NCI-H82 (cell line): ENCODE measurements at regions not wholly inside any gene's neighbourhood (a gene's known extent, or its start where the extent isn't known, plus 50 kb on each side); places are given as distances from the start of the nearest gene placed in this dataset.

Experiments used
- DNase-seq: peaks from one replicate; lab custom pipeline; 2025; lab: John Stamatoyannopoulos, UW

DNA sequence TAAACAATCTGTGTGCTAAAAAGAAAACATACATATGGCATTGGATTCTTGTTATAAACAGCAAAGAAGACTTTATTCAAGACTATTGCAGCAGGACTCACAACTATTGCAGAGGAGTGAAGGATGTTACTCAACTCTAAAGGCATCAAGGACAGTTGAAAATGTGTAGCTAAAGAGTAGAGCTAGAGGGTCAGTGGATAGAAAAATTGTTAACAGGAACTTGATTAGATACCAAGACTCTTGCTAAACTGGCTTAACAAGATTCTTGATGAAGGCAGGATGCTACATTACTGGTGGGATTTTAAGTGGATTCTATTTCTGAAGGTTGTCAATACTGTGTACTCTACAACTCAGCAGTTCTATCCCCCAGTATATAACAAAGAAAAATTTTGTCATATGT is 1183.3 kb downstream of the SLITRK1 start:
- no peak for DNase-seq

GRCh38 chr13:82698383-82698782 is 1183.9 kb downstream of the SLITRK1 start:
- DNase-seq: no peak

GRCh38 chr13:82693607-82694006 is 1188.7 kb downstream of the SLITRK1 start:
- no peak for DNase-seq

DNA sequence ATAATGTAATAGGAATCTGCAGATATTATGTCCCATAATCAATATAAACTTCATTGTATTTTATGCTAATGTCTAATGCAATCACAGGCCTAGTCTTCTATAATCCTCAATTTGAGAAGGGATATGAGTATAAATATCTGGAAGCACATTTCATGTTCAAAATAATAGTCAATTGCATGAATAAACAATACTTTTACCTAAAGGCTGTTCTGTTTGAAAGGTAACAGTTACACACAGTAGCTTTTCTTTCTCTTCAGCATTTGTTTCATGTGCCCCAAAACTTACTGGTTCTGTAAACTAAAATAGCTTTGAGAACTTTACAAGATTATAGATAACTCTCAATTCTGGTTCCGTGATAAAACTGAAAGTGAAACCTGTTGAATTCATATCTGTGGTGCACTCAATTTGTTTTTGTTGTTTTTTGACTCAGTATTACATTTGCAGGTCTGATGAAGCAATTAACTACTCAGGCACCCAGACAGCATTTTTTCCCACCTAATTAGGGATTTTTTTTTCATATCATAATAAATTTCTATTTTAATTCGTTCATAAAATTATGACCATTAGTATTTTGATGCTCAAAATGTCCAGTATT is 1193.8 kb downstream of the SLITRK1 start:
- no peak for DNase-seq

GRCh38 chr13:82687884-82688283 is 1194.4 kb downstream of the SLITRK1 start:
- DNase-seq: no peak

DNA sequence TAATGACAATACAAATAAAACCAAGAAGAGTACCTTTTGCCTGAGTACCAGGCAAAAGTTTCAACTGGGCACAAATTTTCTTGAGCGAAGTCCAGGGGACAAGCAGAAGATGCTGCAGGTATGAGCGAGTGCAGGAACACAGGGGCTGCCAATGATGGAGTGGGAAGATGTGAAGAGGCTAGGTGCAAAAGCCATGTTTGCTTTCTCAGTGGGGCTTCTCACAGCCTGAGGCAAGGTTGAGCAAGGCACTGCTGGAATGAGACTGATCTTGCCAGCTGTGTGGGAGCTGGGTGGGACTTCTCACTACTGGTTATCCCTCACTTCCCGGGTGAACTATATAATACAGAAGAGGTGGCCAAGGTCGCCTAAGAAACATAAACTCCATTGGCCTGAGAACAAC is 1200.7 kb downstream of the SLITRK1 start:
- DNase-seq: no peak

DNA sequence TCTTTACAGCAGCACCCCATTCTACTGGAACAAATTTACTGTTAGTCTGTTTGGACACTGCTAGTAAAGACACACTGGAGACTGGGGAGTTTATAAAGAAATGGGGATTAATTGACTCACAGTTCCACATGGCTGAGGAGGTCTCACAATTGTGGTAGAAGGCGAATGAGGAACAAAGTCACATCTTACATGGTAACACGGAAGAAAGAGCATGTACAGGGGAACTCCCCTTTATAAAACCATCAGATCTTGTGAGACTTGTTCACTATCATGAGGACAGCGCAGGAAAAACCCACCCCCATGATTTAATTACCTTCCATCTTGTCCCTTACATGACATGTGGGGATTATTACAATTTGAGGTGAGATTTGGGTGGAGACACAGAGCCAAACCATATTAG is 1204.2 kb downstream of the SLITRK1 start:
- DNase-seq: no peak

DNA sequence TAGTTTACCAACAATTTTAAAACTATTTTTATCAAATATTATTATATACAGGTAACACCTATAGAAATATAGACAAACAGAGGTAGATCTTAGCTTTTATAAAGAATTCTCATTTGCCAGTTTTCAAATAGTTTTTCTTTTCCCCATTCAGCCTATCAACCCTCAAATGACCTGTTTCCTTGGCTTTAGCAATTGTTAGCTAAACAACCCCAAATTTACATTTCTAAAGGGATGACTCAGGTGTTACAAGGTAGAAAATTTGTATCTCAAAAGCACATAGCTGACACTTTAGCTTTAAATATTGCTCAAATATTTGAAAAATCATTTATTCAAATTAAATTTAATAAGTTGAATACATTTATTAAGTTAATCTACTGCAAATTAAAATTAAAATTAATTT is 1207.2 kb downstream of the SLITRK1 start:
- no peak for DNase-seq

DNA sequence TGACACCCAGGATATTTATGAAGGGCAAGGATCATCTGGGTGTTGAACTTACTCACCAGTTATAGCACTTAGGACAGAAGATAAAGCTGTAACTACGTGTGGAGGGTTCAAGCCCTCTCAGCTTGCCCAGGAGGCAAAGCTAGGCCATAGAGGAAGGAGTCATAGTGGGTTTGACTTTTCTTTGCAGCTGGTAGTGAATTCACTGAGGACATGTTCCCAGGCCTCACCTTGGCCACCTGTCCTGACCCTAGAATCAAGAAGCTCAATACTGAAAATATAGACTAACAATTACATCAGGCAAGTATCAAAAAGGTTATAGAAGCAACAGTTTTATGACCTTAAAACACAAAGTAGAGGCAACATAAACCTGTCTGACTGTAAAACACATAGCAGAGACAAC is 1207.7 kb downstream of the SLITRK1 start:
- DNase-seq: no peak

DNA sequence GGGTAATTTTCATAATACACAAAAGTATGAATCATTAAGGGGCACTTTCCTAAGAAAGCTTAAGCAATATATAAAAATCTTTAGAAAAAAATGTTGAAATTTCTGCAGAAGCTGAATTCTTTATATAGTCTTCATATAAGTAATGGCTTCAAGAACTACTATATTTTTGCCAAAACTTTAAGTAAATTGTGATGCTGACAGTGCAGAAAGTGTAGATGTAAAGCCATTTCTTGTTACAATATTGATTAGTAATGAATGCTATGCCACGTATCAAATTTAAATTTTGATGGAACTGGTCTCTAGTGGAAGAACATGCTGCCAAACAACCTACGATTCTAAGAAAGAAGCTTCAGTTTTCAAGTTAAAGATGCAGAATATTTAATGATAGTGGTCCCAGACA is 1210.0 kb downstream of the SLITRK1 start:
- DNase-seq: no peak

DNA sequence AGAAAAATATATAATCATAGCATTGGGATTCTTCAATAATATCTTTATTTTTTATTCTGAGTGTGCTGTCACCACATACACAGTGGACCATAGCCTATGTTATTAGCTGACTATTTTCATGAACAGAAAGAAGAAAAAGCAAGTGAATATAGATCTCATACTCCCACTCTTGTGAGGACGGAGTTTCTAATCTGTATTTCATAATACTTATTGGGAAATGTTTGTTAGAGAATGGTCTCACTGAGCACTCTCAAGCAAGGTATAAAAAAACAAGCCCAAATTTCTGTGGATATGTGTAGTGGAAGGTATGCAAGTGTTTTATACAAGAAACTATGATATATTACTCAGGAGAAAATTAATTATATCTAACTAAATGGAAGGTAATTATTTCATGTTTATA is 1218.1 kb downstream of the SLITRK1 start:
- no peak for DNase-seq

GRCh38 chr13:82661126-82661525 is 1221.1 kb downstream of the SLITRK1 start:
- DNase-seq: no peak

- DNase-seq: no peak
Observed at GRCh38 chr13:82658811-82659210, 1223.5 kb downstream of the SLITRK1 start.

- DNase-seq: no peak
Observed at GRCh38 chr13:82657471-82657870, 1224.8 kb downstream of the SLITRK1 start.

GRCh38 chr13:82654861-82655855 is 1227.1 kb downstream of the SLITRK1 start:
- DNase-seq: no peak

DNA sequence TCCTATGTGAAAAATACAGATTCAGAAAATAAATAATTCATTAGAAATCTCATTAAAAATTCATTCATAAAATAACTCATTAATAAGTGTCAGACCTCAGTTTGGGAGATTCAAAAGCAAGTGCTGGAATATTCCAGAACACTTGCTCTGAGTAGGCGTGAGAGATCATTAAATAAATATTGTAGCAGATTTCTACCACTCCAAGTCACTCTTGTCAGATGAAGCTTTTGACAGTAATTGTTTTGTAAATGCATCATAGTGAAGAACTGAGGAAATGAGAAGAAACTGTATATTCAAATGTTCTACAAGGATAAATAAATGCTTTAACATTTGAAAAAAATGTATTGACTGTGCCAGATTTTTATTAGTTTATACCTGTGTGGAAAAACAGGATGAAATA is 1228.1 kb downstream of the SLITRK1 start:
- no peak for DNase-seq

DNA sequence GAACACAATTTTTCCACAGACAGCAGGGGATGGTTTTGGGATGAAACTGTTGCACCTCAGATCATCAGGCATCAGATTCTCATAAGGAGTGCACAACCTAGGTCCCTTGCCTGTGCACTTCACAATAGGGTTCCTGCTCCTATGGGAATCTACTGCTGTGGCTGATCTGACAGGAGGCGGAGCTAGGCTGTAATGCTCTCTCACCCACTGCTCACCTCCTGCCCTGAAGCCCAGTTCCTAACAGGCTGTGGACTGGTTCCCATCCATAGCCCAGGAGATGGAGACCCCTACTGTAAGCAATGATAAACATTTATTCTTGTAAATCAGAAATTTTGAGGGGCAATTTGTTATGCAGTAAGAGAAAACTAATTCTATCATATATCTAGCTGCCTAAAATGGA is 1234.7 kb downstream of the SLITRK1 start:
- peak; percentile 41 for DNase-seq

- DNase-seq: peak; percentile 82
Observed at GRCh38 chr13:82636119-82636518, 1246.2 kb downstream of the SLITRK1 start.

- DNase-seq: no peak
Observed at GRCh38 chr13:82634946-82635345, 1247.3 kb downstream of the SLITRK1 start.

DNA sequence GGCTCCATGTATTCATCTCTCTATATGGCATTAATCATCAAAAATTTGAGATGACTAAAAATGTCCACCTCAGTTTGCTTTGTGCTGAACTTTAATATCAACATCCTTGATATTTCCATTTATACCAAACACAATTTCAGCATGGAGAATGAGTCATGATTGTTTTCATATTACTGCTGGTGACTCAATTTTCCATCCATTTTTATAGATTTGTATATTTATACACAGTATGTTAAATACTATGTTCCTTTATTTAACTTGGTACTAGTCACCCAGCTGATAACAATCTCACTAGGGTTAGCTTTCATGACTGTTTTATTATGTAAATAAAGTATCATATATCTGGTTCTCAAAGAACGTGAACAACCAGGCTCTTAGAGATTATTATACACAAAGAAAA is 1255.1 kb downstream of the SLITRK1 start:
- no peak for DNase-seq

DNA sequence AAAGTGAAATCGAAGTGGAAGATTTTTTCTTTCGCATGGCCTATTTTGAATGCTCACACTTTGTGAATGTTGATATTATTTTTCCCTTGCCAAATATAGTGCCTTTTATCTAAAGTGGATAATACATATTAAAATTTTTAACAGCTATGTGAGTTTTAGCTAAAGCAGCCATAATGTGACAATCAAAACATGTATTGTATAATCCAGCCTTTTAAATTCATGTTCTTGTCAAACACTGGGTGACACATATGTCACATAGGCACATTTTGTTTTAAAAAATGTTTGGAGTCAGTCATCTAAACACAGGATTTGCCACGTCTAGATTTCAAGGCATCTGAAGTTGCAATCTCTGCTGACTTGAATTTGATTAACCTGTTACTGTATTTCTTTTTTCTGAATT is 1256.6 kb downstream of the SLITRK1 start:
- no peak for DNase-seq

- DNase-seq: no peak
Observed at GRCh38 chr13:82615043-82615442, 1267.2 kb downstream of the SLITRK1 start.

GRCh38 chr13:82614086-82614485 is 1268.2 kb downstream of the SLITRK1 start:
- no peak for DNase-seq
